ENCODE measurements at regions not wholly inside any gene's neighbourhood (a gene's known extent, or its start where the extent isn't known, plus 50 kb on each side); places are given as distances from the start of the nearest gene placed in this dataset.
"Not testable (repeated sequence)": the region's sequence is repeated elsewhere in the genome, so short reads cannot be mapped to it uniquely, and the experiment has no call there.

- intact Hi-C loops (cut with micrococcal nuclease) = no loop called here
- no peak overlapping the region for H3K4me3 Mint-ChIP-seq
Observed at GRCh38 chr10:42149722-42150427, 488.5 kb downstream of the ZNF33B start.

GRCh38 chr10:42149027-42149700 is 489.2 kb downstream of the ZNF33B start:
- Mint-ChIP-seq H3K27ac (no peak overlapping the region), H3K4me1 (no peaks in the 10 kb centered on the region), H3K36me3 (peaks cover 0 to 13% (median 0%) of the 10 kb centered on the region in 5 donors), H3K27me3 (peaks cover 0 to 23% (median 8%) of the 10 kb centered on the region in 5 donors), H3K4me3 (no peak overlapping the region), H3K9me3 (peaks cover 12 to 39% (median 22%) of the 10 kb centered on the region in 11 donors)
- H3K27ac ChIP-seq (ENCODE audit: low read depth, low read length) = no peak overlapping the region
- H3K36me3 ChIP-seq (ENCODE audit: control insufficient read depth in 2 of 3, insufficient read depth in 3 of 3, low read length in 3 of 3) = no peaks in the 10 kb centered on the region
- intact Hi-C loops (cut with micrococcal nuclease) = no loop called here
- H3K9me3 ChIP-seq (ENCODE audit: control insufficient read depth in 2 of 3, low read length in 3 of 3) = peaks cover 0 to 16% (median 0%) of the 10 kb centered on the region in 3 experiments
- CTCF ChIA-PET = no interaction called here
- POLR2A ChIA-PET = no interaction called here
- H3K4me3 ChIP-seq (ENCODE audit: low read length) = no peak overlapping the region
- DNase-seq (no peak), ATAC-seq (no peak)
- no peaks in the 10 kb centered on the region for H3K27me3 ChIP-seq (ENCODE audit: control insufficient read depth in 2 of 2, insufficient read depth in 2 of 2, low read length in 2 of 2)
- no peaks in the 10 kb centered on the region for H3K4me1 ChIP-seq (ENCODE audit: control insufficient read depth in 2 of 2, insufficient read depth in 2 of 2, low read length in 2 of 2)

More at GRCh38 chr10:42149722-42150427, 488.5 kb downstream of the ZNF33B start:
- Histone ChIP-seq H3K36me3 (ENCODE audit: control insufficient read depth in 2 of 3, insufficient read depth in 3 of 3, low read length in 3 of 3) (no peaks in the 10 kb centered on the region), H3K4me3 (ENCODE audit: low read length) (no peak overlapping the region), H3K4me1 (ENCODE audit: control insufficient read depth in 2 of 2, insufficient read depth in 2 of 2, low read length in 2 of 2) (no peaks in the 10 kb centered on the region), H3K27ac (ENCODE audit: low read depth, low read length) (no peak overlapping the region), H3K9me3 (ENCODE audit: control insufficient read depth in 2 of 3, low read length in 3 of 3) (peaks cover 0 to 16% (median 0%) of the 10 kb centered on the region in 3 experiments), H3K27me3 (ENCODE audit: control insufficient read depth in 2 of 2, insufficient read depth in 2 of 2, low read length in 2 of 2) (no peaks in the 10 kb centered on the region)
- ChIA-PET CTCF (no interaction called here), POLR2A (no interaction called here)
- ATAC-seq = no peak
- Mint-ChIP-seq H3K36me3 (peaks cover 0 to 9% (median 0%) of the 10 kb centered on the region in 5 donors), H3K27ac (no peak overlapping the region), H3K4me1 (no peaks in the 10 kb centered on the region), H3K27me3 (peaks cover 0 to 23% (median 8%) of the 10 kb centered on the region in 5 donors), H3K9me3 (peaks cover 6 to 35% (median 20%) of the 10 kb centered on the region in 11 donors)
- DNase-seq = no peak

- Mint-ChIP-seq H3K9me3 (peaks cover 12 to 56% (median 36%) of the 10 kb centered on the region in 11 donors), H3K4me3 (peak overlapping the region in 1 of 10 donors; percentile 2), H3K36me3 (peaks cover 0 to 13% (median 0%) of the 10 kb centered on the region in 5 donors), H3K27me3 (peaks cover 0 to 23% (median 8%) of the 10 kb centered on the region in 5 donors)
- H3K4me3 ChIP-seq (ENCODE audit: low read length); H3K27ac ChIP-seq (ENCODE audit: low read depth, low read length); H3K4me1 ChIP-seq (ENCODE audit: control insufficient read depth in 2 of 2, insufficient read depth in 2 of 2, low read length in 2 of 2); CTCF ChIA-PET; H3K27me3 ChIP-seq (ENCODE audit: control insufficient read depth in 2 of 2, insufficient read depth in 2 of 2, low read length in 2 of 2); H3K4me1 Mint-ChIP-seq; H3K36me3 ChIP-seq (ENCODE audit: control insufficient read depth in 2 of 3, insufficient read depth in 3 of 3, low read length in 3 of 3); H3K27ac Mint-ChIP-seq; DNase-seq; ATAC-seq; intact Hi-C loops (cut with micrococcal nuclease); POLR2A ChIA-PET: not testable (repeated sequence)
- peaks cover 0 to 16% (median 0%) of the 10 kb centered on the region in 3 experiments for H3K9me3 ChIP-seq (ENCODE audit: control insufficient read depth in 2 of 3, low read length in 3 of 3)
Observed at GRCh38 chr10:42146165-42146564, 492.2 kb downstream of the ZNF33B start.

GRCh38 chr10:42138023-42138422 is 500.3 kb downstream of the ZNF33B start:
- POLR2A ChIA-PET; intact Hi-C loops (cut with micrococcal nuclease); H3K27me3 ChIP-seq (ENCODE audit: control insufficient read depth in 2 of 2, insufficient read depth in 2 of 2, low read length in 2 of 2); H3K36me3 Mint-ChIP-seq; ATAC-seq; H3K4me3 ChIP-seq (ENCODE audit: low read length); H3K27ac Mint-ChIP-seq; CTCF ChIA-PET; H3K4me1 Mint-ChIP-seq; H3K27ac ChIP-seq (ENCODE audit: low read depth, low read length); H3K4me1 ChIP-seq (ENCODE audit: control insufficient read depth in 2 of 2, insufficient read depth in 2 of 2, low read length in 2 of 2); DNase-seq; H3K36me3 ChIP-seq (ENCODE audit: control insufficient read depth in 2 of 3, insufficient read depth in 3 of 3, low read length in 3 of 3); H3K27me3 Mint-ChIP-seq; H3K9me3 ChIP-seq (ENCODE audit: control insufficient read depth in 2 of 3, low read length in 3 of 3); H3K4me3 Mint-ChIP-seq: not testable (repeated sequence)
- peaks cover 0 to 48% (median 27%) of the 10 kb centered on the region in 11 donors for H3K9me3 Mint-ChIP-seq

GRCh38 chr10:42113158-42113450 is 525.3 kb downstream of the ZNF33B start:
- no peak overlapping the region for H3K27ac Mint-ChIP-seq

GRCh38 chr10:42112331-42113157 is 525.8 kb downstream of the ZNF33B start:
- no peak overlapping the region for H3K4me3 ChIP-seq (ENCODE audit: low read length)
- peaks cover 0 to 21% (median 0%) of the 10 kb centered on the region in 3 experiments for H3K9me3 ChIP-seq (ENCODE audit: control insufficient read depth in 2 of 3, low read length in 3 of 3)
- Mint-ChIP-seq H3K36me3 (peaks cover 0 to 1% (median 0%) of the 10 kb centered on the region in 5 donors), H3K27me3 (no peaks in the 10 kb centered on the region), H3K27ac (no peak overlapping the region), H3K9me3 (peaks cover 0 to 32% (median 17%) of the 10 kb centered on the region in 11 donors), H3K4me3 (no peak overlapping the region), H3K4me1 (peaks cover 0 to 1% (median 0%) of the 10 kb centered on the region in 7 donors)
- H3K27ac ChIP-seq (ENCODE audit: low read depth, low read length) = no peak overlapping the region
- ChIA-PET CTCF (interaction anchor here (0.8 kb wide), 1 partner anchor 80 kb away, joined by 6 read pairs; no protein-coding TSS in a partner anchor), POLR2A (no interaction called here)
- intact Hi-C loops (cut with micrococcal nuclease) = no loop called here
- H3K36me3 ChIP-seq (ENCODE audit: control insufficient read depth in 2 of 3, insufficient read depth in 3 of 3, low read length in 3 of 3) = no peaks in the 10 kb centered on the region
- H3K27me3 ChIP-seq (ENCODE audit: control insufficient read depth in 2 of 2, insufficient read depth in 2 of 2, low read length in 2 of 2) = no peaks in the 10 kb centered on the region
- ATAC-seq (no peak), DNase-seq (no peak)
- H3K4me1 ChIP-seq (ENCODE audit: control insufficient read depth in 2 of 2, insufficient read depth in 2 of 2, low read length in 2 of 2) = no peaks in the 10 kb centered on the region

More at GRCh38 chr10:42113158-42113450, 525.3 kb downstream of the ZNF33B start:
- no peak for DNase-seq
- no peaks in the 10 kb centered on the region for H3K4me1 ChIP-seq (ENCODE audit: control insufficient read depth in 2 of 2, insufficient read depth in 2 of 2, low read length in 2 of 2)
- no peak for ATAC-seq
- H3K27me3 ChIP-seq (ENCODE audit: control insufficient read depth in 2 of 2, insufficient read depth in 2 of 2, low read length in 2 of 2) = no peaks in the 10 kb centered on the region
- no peak overlapping the region for H3K27ac ChIP-seq (ENCODE audit: low read depth, low read length)
- ChIA-PET CTCF (no interaction called here), POLR2A (no interaction called here)
- intact Hi-C loops (cut with micrococcal nuclease) = no loop called here
- H3K9me3 ChIP-seq (ENCODE audit: control insufficient read depth in 2 of 3, low read length in 3 of 3) = peaks cover 0 to 21% (median 0%) of the 10 kb centered on the region in 3 experiments
- Mint-ChIP-seq H3K9me3 (peaks cover 0 to 36% (median 18%) of the 10 kb centered on the region in 11 donors), H3K4me3 (no peak overlapping the region), H3K4me1 (peaks cover 0 to 1% (median 0%) of the 10 kb centered on the region in 7 donors), H3K27me3 (no peaks in the 10 kb centered on the region), H3K36me3 (peaks cover 0 to 1% (median 0%) of the 10 kb centered on the region in 5 donors)
- H3K36me3 ChIP-seq (ENCODE audit: control insufficient read depth in 2 of 3, insufficient read depth in 3 of 3, low read length in 3 of 3) = no peaks in the 10 kb centered on the region
- H3K4me3 ChIP-seq (ENCODE audit: low read length) = no peak overlapping the region
